ENCODE measurements at regions not wholly inside any gene's neighbourhood (a gene's known extent, or its start where the extent isn't known, plus 50 kb on each side); places are given as distances from the start of the nearest gene placed in this dataset.
"Not testable (repeated sequence)": the region's sequence is repeated elsewhere in the genome, so short reads cannot be mapped to it uniquely, and the experiment has no call there.

DNA sequence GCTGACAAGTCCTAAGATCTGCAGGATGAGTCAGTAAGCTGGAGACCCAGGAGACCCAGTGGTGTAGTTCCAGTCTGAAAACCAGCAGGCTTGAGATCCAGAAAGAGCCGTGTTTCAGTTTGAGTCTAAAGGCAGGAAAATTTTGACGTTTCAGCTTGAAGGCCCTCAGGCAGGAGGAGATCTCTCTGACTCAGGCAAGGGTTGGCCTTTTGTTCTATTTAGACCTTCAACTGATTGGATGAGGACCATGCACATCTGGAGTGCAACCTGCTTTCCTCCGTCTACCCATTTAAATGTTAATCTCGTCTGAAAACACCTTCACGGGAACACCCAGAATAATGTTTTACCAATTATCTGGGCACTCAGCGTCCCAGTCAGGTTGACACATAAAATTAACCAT lies 69.5 kb downstream of the NPIPA7 start:
- H3K4me3 ChIP-seq (ENCODE audit: control insufficient read depth, low read depth, low read length); DNase-seq (ENCODE audit: low read depth): not testable (repeated sequence)

- not testable (repeated sequence) for DNase-seq (ENCODE audit: low read depth); H3K4me3 ChIP-seq (ENCODE audit: control insufficient read depth, low read depth, low read length)
Measured at GRCh38 chr16:16449712-16450237, 70.8 kb downstream of the NPIPA7 start.

DNA sequence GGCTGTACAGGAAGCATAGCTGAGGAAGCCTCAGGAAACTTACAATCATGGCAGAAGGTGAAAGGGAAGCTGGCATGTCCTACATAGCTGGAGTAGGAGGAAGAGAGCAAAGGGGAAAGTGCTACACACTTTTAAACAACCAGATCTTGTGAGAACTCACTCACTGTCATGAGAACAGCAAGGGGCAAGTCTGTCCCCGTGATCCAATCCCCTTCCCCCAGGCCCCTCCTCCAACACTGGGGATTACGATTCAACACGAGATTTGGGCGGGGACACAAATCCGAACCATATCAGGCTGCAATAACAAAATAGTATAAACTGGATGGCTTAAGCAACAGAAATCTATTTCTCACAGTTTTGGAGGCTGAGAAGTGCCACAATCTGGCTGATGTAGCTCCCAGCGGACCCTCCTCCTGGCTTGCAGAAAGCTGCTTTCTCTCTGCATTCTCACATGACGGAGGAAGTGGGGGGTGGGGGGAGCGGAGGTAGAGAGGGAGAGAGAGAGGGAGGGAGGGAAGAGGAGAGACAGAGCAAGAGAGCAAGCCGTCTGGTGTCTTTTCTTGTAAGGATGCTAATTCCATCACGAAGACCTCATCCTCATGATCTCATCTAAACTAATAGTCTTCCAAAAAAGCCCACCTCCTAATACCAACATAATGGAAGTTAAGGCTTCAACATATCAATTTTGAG lies 72.9 kb downstream of the NPIPA7 start:
- DNase-seq (ENCODE audit: low read depth): not testable (repeated sequence)

DNA sequence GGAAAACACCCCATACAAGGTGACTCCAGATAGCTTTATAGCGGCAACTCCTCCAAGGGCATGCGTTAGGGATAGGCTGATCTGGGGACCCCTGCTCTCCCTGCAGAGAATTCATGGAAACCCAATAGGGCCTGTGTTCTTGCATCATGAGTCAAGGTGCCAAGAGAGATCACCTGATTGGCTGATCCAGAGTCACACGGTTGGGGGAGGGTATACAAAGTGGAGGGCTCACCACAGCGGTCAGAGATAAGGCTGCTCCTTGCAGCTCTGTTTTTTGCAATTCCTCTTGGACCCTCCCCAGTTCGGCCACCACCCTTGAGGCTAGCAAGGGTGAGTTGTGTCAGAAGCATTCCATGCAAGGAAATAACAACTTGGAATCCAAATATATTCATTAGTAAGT lies 79.6 kb downstream of the NPIPA7 start:
- DNase-seq (ENCODE audit: low read depth); H3K4me3 ChIP-seq (ENCODE audit: control insufficient read depth, low read depth, low read length): not testable (repeated sequence)

More for the DNA sequence above, 72.9 kb downstream of the NPIPA7 start:
- not testable (repeated sequence) for H3K4me3 ChIP-seq (ENCODE audit: control insufficient read depth, low read depth, low read length)

DNA sequence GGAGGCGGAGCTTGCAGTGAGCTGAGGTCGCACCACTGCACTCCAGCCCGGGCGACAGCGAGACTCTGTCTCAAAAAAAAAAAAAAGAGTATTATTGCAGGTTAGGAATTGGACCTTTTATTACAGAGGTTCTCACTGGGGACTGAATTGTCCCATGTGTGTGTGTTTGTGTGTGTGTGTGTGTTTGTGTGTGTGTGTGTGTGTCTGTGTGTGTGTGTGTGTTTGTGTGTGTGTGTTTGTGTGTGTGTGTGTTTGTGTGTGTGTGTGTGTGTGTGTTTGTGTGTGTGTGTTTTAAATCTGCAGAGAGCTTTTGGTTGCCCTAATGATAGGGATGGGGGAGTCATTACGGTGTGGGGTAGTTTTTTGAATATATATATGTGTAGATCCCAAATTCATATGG lies 84.9 kb downstream of the NPIPA7 start:
- DNase-seq (ENCODE audit: low read depth); H3K4me3 ChIP-seq (ENCODE audit: control insufficient read depth, low read depth, low read length): not testable (repeated sequence)

GRCh38 chr16:16488919-16489318 lies 110.0 kb downstream of the NPIPA7 start:
- DNase-seq (ENCODE audit: low read depth); H3K4me3 ChIP-seq (ENCODE audit: control insufficient read depth, low read depth, low read length): not testable (repeated sequence)

DNA sequence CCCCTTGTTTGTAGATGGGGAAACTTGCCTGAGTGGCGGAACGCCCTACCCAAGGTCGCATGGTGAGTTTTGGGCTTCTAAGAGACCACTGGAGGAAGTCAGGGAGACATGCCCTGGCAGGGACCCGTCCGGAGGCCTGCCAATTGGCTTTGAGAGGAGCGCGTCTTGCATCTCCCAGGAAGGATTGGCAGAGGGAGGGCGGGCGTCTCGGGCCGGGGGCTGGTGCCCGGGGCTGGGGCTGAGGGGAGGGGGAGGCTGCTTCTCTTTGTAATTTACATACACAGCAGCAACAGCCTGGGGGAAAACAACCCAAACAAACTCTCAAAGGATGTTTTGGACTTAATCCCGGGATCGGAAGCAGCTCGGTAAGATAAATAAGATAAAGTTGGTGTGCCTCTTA lies 110.5 kb downstream of the NPIPA7 start:
- not testable (repeated sequence) for DNase-seq (ENCODE audit: low read depth); H3K4me3 ChIP-seq (ENCODE audit: control insufficient read depth, low read depth, low read length)

DNA sequence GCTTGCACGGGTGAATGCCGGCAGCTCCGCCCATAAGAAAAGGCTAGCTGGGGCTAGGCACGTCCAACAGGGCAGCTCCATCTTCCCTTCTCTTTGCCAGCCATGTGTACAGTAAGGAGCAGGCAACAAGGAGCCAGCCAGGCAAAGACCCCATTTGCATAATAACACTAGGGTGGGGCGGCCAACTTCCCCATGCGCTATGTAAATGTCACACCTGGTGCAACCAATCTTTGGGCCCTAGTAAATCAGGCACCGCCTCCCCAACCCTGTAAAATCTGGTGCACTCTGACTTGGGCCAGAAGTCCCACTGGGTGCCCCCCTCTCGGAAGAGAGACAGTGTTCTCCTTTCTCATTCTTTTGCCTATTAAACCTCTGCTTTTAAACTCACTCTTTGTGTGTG lies 115.2 kb downstream of the NPIPA7 start:
- not testable (repeated sequence) for DNase-seq (ENCODE audit: low read depth); H3K4me3 ChIP-seq (ENCODE audit: control insufficient read depth, low read depth, low read length)

DNA sequence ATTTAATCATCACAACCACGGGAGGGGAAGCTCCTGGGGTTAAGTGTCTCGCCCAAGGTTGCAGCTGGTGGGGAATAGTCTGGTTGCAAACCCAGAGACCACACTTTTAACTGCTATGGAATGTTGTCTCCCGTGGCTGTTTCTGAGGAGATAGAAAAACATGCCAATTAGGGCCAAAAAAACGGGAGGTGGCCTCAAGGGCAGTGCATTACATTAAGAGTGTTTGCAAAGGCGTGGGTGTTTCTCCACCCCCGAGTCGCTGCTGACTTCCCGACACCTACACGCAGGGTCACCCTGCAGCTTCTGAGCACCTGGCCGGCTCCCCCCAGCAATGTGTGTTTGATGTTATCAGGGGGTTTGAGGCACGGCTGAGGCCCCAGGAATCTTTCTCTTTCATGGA lies 116.1 kb downstream of the NPIPA7 start:
- DNase-seq (ENCODE audit: low read depth): not testable (repeated sequence)

GRCh38 chr16:16499875-16500274 lies 120.9 kb downstream of the NPIPA7 start:
- not testable (repeated sequence) for DNase-seq (ENCODE audit: low read depth); H3K4me3 ChIP-seq (ENCODE audit: control insufficient read depth, low read depth, low read length)

More for the DNA sequence above, 116.1 kb downstream of the NPIPA7 start:
- H3K4me3 ChIP-seq (ENCODE audit: control insufficient read depth, low read depth, low read length): not testable (repeated sequence)

DNA sequence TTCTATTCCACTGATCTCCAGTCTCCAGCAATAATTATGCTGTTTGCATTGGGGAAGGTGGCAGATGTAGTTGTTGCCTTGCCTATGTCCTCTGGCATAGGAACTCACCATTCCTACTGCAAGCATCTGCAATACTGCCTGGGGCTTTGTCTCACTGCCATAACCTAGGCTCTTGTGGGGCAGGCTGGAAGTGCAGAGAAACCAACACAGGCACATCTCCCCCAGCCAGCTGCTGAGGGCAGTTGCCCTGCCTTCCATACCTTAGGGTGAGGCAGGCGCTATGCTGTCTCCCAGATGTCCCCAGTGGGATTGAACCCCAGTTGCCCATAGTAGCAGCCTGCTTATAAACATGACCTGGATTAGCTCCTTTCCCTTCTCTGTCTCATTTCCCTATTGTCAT lies 128.1 kb downstream of the NPIPA7 start:
- not testable (repeated sequence) for H3K4me3 ChIP-seq (ENCODE audit: control insufficient read depth, low read depth, low read length); DNase-seq (ENCODE audit: low read depth)

DNA sequence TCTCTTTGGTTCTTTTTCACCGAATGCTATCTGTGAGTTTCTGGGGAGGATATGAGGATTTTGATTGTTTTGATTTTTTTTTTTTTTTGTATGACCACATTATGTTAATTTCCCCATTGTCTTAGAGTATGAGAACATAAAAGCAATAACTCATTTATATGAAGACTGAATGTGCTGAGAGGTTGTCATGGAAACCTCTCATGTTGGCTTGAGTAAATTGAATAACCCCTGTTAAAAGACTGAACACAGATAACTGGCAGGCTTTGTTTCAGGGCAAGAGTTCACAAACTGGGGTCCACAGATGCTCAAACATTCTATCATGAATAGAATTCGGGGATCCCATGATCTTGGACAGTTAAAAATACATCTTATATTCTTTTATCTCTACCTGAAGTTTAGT lies 129.4 kb downstream of the NPIPA7 start:
- H3K4me3 ChIP-seq (ENCODE audit: control insufficient read depth, low read depth, low read length); DNase-seq (ENCODE audit: low read depth): not testable (repeated sequence)

GRCh38 chr16:16519395-16519794 lies 140.5 kb downstream of the NPIPA7 start:
- H3K4me3 ChIP-seq (ENCODE audit: control insufficient read depth, low read depth, low read length); DNase-seq (ENCODE audit: low read depth): not testable (repeated sequence)

- not testable (repeated sequence) for DNase-seq (ENCODE audit: low read depth); H3K4me3 ChIP-seq (ENCODE audit: control insufficient read depth, low read depth, low read length)
Measured at GRCh38 chr16:16521239-16522002, 142.5 kb downstream of the NPIPA7 start.

DNA sequence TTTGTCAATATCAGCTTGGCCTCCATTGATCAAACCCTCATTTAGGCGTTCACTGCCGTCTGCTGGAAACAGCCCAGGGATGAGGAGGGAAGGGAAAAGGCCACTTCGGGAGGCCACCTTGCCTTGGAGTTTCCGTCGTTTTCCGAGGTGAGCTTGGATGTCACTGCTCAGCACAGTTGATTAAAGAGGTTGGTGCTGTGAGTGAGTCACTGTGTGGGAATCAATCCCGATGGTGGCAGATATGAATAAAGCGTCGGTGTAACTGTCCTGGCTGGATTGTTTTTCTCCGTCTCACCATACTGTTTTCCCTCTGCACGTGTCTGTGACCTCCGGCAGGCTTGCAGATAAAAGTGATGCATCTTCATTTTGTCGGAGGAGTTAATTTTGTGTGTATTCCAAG lies 148.1 kb downstream of the NPIPA7 start:
- H3K4me3 ChIP-seq (ENCODE audit: control insufficient read depth, low read depth, low read length); DNase-seq (ENCODE audit: low read depth): not testable (repeated sequence)

DNA sequence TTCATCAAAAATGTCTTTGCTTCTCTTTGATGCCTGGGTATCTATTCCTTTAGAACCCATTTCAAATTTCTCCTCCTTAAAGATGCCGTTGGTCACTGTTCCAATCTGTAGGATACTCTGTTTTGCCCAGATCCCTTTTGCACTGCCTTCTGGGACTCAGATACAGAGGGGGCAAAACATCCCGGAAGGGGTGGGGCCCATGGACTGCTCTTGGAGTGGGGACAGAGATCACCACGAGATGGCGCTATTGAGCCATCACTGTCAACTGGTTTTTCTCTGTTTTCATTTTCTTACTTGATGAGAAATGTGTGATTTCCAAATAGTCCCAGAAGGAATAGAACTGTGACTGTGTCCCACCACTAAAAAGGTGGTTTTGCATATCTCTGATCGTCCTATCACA lies 151.8 kb downstream of the NPIPA7 start:
- not testable (repeated sequence) for H3K4me3 ChIP-seq (ENCODE audit: control insufficient read depth, low read depth, low read length); DNase-seq (ENCODE audit: low read depth)

- H3K4me3 ChIP-seq (ENCODE audit: control insufficient read depth, low read depth, low read length); DNase-seq (ENCODE audit: low read depth): not testable (repeated sequence)
Measured at GRCh38 chr16:16535565-16535964, 156.6 kb downstream of the NPIPA7 start.

DNA sequence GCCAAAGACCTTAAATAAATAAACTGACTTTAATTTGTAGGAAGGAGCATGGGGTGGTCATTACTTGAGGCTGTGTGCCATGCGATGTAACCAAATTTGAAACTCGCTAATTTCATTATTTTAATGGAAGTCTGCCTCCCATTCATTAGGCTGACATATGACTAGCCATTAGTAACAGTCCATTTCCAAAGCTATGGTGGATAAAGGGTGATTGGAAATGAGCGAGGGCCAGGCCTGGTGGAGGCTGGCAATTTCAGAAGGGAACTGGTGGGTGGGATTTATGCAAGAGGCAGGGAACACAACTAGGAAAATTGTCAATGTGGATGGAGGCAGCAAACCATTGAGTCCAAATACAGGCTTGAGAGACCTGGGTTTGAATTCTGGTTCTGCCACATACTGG lies 157.2 kb downstream of the NPIPA7 start:
- not testable (repeated sequence) for DNase-seq (ENCODE audit: low read depth); H3K4me3 ChIP-seq (ENCODE audit: control insufficient read depth, low read depth, low read length)

DNA sequence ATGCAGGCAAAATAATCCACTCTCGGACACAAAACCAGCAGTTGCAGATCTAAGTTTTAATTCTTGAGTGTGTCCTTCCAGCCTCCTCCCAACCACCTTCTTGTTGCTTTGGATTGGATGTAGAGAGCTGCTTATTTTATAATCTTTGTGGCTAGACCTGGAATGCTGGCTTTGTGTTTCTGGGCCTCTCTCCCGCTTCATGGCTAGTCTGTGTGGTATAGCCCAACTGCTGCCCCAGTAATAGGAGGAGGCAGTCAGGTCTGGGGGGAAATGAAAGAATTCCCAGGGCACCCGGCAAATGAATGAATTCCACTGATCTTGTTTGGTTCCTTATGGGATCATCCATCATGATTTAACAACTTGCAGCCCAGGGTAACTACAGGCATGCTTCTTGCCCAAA lies 170.8 kb downstream of the NPIPA7 start:
- DNase-seq (ENCODE audit: low read depth); H3K4me3 ChIP-seq (ENCODE audit: control insufficient read depth, low read depth, low read length): not testable (repeated sequence)
